SU-DHL-6 (cell line): ENCODE measurements at regions not wholly inside any gene's neighbourhood (a gene's known extent, or its start where the extent isn't known, plus 50 kb on each side); places are given as distances from the start of the nearest gene placed in this dataset.
A peak's percentile ranks its signal among the peaks of the same experiment; 100 is the strongest.

Experiments
- H2AFZ ChIP-seq: fragments of 200-600 bp; sonication (generic); 2 replicates; pipeline ENCODE4 v1.6.1; 2014; ENCODE audit warnings: low read depth, mild to moderate bottlenecking, moderate library complexity, mixed read lengths, antibody characterized with exemption, low read length; ENCODE audit not compliant: severe bottlenecking
- H3F3A ChIP-seq: fragments of 200-600 bp; shearing (Covaris generic); 2 replicates; pipeline ENCODE4 v1.6.0; 2016; ENCODE audit warnings: antibody characterized with exemption, mild to moderate bottlenecking; ENCODE audit not compliant: insufficient read depth
- H3K27ac ChIP-seq: fragments of 200-600 bp; sonication (generic); 2 replicates; pipeline ENCODE4 v1.5.1; 2016; ENCODE audit warnings: low read depth, mild to moderate bottlenecking, low read length, moderate library complexity, mixed read lengths
- H3K27me3 ChIP-seq: fragments of 200-600 bp; sonication (generic), shearing (Covaris generic); 2 replicates; pipeline ENCODE4 v1.6.0; 2014; ENCODE audit warnings: mild to moderate bottlenecking, low read length
- H3K36me3 ChIP-seq: fragments of 200-600 bp; sonication (generic); 2 replicates; pipeline ENCODE4 v1.6.1; 2014; ENCODE audit warnings: mild to moderate bottlenecking, low read length, mixed read lengths
- H3K4me2 ChIP-seq: fragments of 300-600, 200-600 bp; shearing (Covaris generic), sonication (generic); 2 replicates; pipeline ENCODE4 v1.6.0; 2014; ENCODE audit warnings: low read length, low read depth, mild to moderate bottlenecking; ENCODE audit not compliant: poor library complexity, severe bottlenecking
- H3K4me3 ChIP-seq: fragments of 200-600 bp; sonication (generic); 2 replicates; pipeline ENCODE4 v1.5.1; 2014; ENCODE audit warnings: antibody characterized with exemption, low read length, mild to moderate bottlenecking, mixed read lengths; ENCODE audit not compliant: insufficient read depth, poor library complexity, severe bottlenecking
- H3K79me2 ChIP-seq: fragments of 200-600 bp; sonication (generic); 2 replicates; pipeline ENCODE4 v1.6.1; 2014; ENCODE audit warnings: mild to moderate bottlenecking, low read length, moderate library complexity; ENCODE audit not compliant: insufficient read depth
- H3K9ac ChIP-seq: fragments of 200-600 bp; sonication (generic); 2 replicates; pipeline ENCODE4 v1.7.0; 2014; ENCODE audit warnings: mild to moderate bottlenecking, low read length
- H3K9me2 ChIP-seq: fragments of 200-600 bp; sonication (generic); replicated peaks from 2 replicates; pipeline ENCODE4 v1.6.1; 2014; ENCODE audit warnings: low read length; ENCODE audit not compliant: insufficient read depth
- H3K9me3 ChIP-seq: fragments of 200-600 bp; sonication (generic); 2 replicates; pipeline ENCODE4 v1.6.1; 2014; ENCODE audit warnings: low read length, mixed read lengths; ENCODE audit not compliant: insufficient read depth
- H4K20me1 ChIP-seq: fragments of 200-600 bp; sonication (generic); 2 replicates; pipeline ENCODE4 v1.6.1; 2014; ENCODE audit warnings: low read depth, mild to moderate bottlenecking, antibody characterized with exemption, low read length, moderate library complexity, mixed read lengths
- CTCF ChIP-seq: fragments of 200-600 bp; sonication (generic); IDR thresholded peaks from one replicate; pipeline ENCODE4 v1.5.1; 2017; ENCODE audit warnings: antibody characterized with exemption, mild to moderate bottlenecking, low read length, moderate library complexity; ENCODE audit not compliant: insufficient read depth, poor library complexity, severe bottlenecking
- EZH2phosphoT487 ChIP-seq: fragments of 200-600 bp; sonication (generic), shearing (Covaris generic); conservative IDR thresholded peaks from 2 replicates; pipeline ENCODE4 v1.6.1; 2018; ENCODE audit warnings: mild to moderate bottlenecking, antibody characterized with exemption, low read length, moderate library complexity, mixed read lengths

- Histone ChIP-seq H3K36me3 (no peaks in the 10 kb centered on the region), H3K9me3 (no peaks in the 10 kb centered on the region), H3K9me2 (no peaks in the 10 kb centered on the region), H3F3A (no peaks in the 10 kb centered on the region), H3K4me2 (no peak overlapping the region), H2AFZ (no peak overlapping the region), H3K9ac (no peak overlapping the region), H4K20me1 (no peaks in the 10 kb centered on the region), H3K27me3 (no peaks in the 10 kb centered on the region), H3K27ac (no peak overlapping the region), H3K79me2 (no peaks in the 10 kb centered on the region), H3K4me3 (no peak overlapping the region)
- TF ChIP-seq CTCF (no peak), EZH2phosphoT487 (no peak)
Measured at GRCh38 chr3:35862057-35862456, 222.7 kb downstream of the ARPP21 start.

DNA sequence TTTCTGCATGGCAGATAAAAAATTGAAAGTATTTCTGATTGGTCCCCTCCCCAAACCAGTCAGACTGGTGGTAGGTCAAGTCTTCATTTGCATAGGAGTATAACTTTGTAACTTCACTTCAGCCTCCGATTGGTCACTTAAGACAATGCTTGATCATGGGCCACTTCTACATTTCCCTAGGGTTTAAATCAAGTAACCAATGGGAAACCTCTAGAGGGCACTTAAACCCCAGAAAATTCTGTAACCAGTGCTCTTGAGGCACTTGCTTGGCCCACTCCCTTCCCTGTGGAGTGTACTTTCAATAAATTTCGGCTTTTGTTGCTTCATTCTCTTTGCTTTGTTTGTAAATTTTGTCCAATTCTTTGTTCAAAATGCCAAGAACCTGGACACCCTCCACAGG lies 225.5 kb downstream of the ARPP21 start:
- H3K9me2 ChIP-seq, result no peaks in the 10 kb centered on the region
- no peaks in the 10 kb centered on the region for H3K36me3 ChIP-seq
- no peaks in the 10 kb centered on the region for H4K20me1 ChIP-seq
- TF ChIP-seq CTCF (no peak), EZH2phosphoT487 (no peak)
- no peaks in the 10 kb centered on the region for H3K27me3 ChIP-seq
- H3K27ac ChIP-seq, result no peak overlapping the region
- peak overlapping the region; percentile 13 for H2AFZ ChIP-seq
- no peak overlapping the region for H3K4me3 ChIP-seq
- H3K9me3 ChIP-seq, result no peaks in the 10 kb centered on the region
- no peak overlapping the region for H3K9ac ChIP-seq
- H3K79me2 ChIP-seq, result no peaks in the 10 kb centered on the region
- H3F3A ChIP-seq, result no peaks in the 10 kb centered on the region
- H3K4me2 ChIP-seq, result no peak overlapping the region

DNA sequence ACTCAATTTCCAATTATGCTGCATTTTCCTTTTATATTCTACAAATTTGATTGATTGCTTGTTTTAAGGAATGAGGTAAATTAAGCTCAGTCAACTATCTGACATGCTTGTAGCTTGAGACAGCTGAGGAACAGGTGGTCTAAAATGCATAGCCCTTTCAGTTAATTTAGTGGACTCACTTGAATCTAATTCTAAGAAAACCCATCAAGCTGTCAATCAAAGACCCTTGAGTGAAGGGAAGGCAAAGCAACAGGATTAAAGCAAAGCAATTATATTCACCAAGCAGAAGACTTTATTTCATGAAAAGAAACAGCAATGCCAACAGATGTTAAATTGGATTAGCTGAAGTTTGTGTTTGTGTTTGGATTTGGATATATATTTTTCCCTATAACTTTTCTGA lies 228.5 kb downstream of the ARPP21 start:
- TF ChIP-seq EZH2phosphoT487 (no peak), CTCF (no peak)
- H3K9ac ChIP-seq, result no peak overlapping the region
- no peak overlapping the region for H3K4me3 ChIP-seq
- H3K4me2 ChIP-seq, result no peak overlapping the region
- H3F3A ChIP-seq, result no peaks in the 10 kb centered on the region
- H3K27me3 ChIP-seq, result no peaks in the 10 kb centered on the region
- H3K9me2 ChIP-seq, result no peaks in the 10 kb centered on the region
- H3K9me3 ChIP-seq, result no peaks in the 10 kb centered on the region
- no peaks in the 10 kb centered on the region for H4K20me1 ChIP-seq
- H3K79me2 ChIP-seq, result no peaks in the 10 kb centered on the region
- no peak overlapping the region for H2AFZ ChIP-seq
- no peak overlapping the region for H3K27ac ChIP-seq
- no peaks in the 10 kb centered on the region for H3K36me3 ChIP-seq

DNA sequence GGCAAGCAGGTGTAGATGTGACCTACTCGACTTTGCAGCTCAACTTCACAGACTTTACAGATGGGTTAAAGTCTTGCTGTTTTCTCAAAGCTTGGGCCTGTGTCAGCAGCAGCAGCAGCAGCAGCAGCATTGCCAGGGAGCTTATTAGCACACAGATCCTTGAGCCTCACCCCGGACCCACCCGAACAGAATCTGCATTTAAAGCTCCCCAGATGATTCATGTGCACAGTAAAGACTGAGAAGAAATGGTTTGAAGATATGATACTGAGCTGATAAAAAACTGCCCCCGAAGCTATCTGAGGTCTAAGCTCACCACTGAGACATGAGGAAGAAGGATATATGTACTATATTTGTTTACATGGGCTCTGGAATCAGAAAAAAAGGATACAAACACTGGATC lies 231.7 kb downstream of the ARPP21 start:
- no peaks in the 10 kb centered on the region for H3K36me3 ChIP-seq
- no peak overlapping the region for H3K9ac ChIP-seq
- H3K9me2 ChIP-seq, result no peaks in the 10 kb centered on the region
- no peaks in the 10 kb centered on the region for H3F3A ChIP-seq
- H3K27ac ChIP-seq, result no peak overlapping the region
- no peaks in the 10 kb centered on the region for H3K9me3 ChIP-seq
- H3K4me3 ChIP-seq, result no peak overlapping the region
- H4K20me1 ChIP-seq, result no peaks in the 10 kb centered on the region
- no peaks in the 10 kb centered on the region for H3K79me2 ChIP-seq
- H3K27me3 ChIP-seq, result no peaks in the 10 kb centered on the region
- H3K4me2 ChIP-seq, result no peak overlapping the region
- no peak for TF ChIP-seq EZH2phosphoT487
- no peak for TF ChIP-seq CTCF
- H2AFZ ChIP-seq, result no peak overlapping the region
